ENCODE measurements at regions not wholly inside any gene's neighbourhood (a gene's known extent, or its start where the extent isn't known, plus 50 kb on each side); places are given as distances from the start of the nearest gene placed in this dataset.

DNA sequence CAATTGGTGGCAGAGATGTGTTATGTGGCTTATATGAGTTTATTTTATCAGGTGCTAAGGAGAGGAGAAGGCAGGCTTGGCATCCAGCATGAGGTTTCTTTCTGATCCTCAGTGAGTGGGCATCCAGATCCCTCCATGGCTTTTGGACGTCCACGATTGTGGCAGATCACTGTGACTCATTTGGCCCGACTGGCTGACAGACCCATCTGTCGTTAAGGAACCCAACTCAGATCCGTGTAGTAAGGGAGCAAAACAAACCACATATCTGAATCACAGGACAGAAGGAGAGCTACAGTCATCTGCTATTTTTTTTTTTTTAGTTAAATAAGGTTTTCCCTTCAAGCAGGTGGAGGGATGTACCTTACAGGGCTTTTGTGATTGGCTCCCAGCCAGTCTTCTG lies 197.0 kb upstream of the KCNH8 start:
- H2AFZ ChIP-seq (ENCODE audit: low read depth, low read length) = no peak overlapping the region
- POLR2A ChIA-PET = no interaction called here
- FAIRE-seq (no peak), ATAC-seq (no peak), DNase-seq (ENCODE audit: extremely low read depth in 1 of 4, low spot score in 3 of 4) (no peak)
- no peaks in the 10 kb centered on the region for H3K36me3 ChIP-seq (ENCODE audit: control insufficient read depth, insufficient read depth, low read length)
- H3K4me1 ChIP-seq (replicated peaks in 1 of 2; ENCODE audit: control insufficient read depth in 2 of 2, insufficient read depth in 2 of 2, low read length in 2 of 2) = no peaks in the 10 kb centered on the region
- no peak overlapping the region for H3K4me3 ChIP-seq
- H3K79me2 ChIP-seq (ENCODE audit: control insufficient read depth, insufficient read depth, low read length) = no peaks in the 10 kb centered on the region
- no peak overlapping the region for H3K27ac ChIP-seq (ENCODE audit: extremely low read depth, low read depth, low read length)
- H4K20me1 ChIP-seq (replicated peaks; ENCODE audit: control insufficient read depth, insufficient read depth, low read length) = no peaks in the 10 kb centered on the region
- CTCF ChIA-PET (ENCODE audit: low intra/inter-chr PET ratio) = no interaction called here
- no peaks in the 10 kb centered on the region for H3K9me1 ChIP-seq (ENCODE audit: control insufficient read depth, insufficient read depth, low read length)
- WGBS (ENCODE audit: insufficient coverage, low coverage, missing lambda C conversion rate) = 1% methylated on average over 5 of the region's 5 CpGs
- intact Hi-C loops (cut with micrococcal nuclease) (no loop called here), in situ Hi-C loops (cut with MboI) (no loop called here)
- H3K27me3 ChIP-seq (ENCODE audit: control insufficient read depth in 2 of 2, insufficient read depth in 2 of 2, low read length in 2 of 2) = no peaks in the 10 kb centered on the region
- H3K9ac ChIP-seq (ENCODE audit: insufficient read depth in 1 of 2, low read depth in 2 of 2, low read length in 2 of 2) = no peak overlapping the region
- H3K9me3 ChIP-seq (replicated peaks; ENCODE audit: control insufficient read depth, insufficient read depth, low read depth, low read length) = no peaks in the 10 kb centered on the region
- TF ChIP-seq ZNF212 (CRISPR knock-in tag; IDR thresholded peaks at IDR 0.05) (no peak), L3MBTL2 (IDR thresholded peaks at IDR 0.05) (no peak), TBL1XR1 (IDR thresholded peaks at IDR 0.05; ENCODE audit: low read length in 2 of 2) (no peak), ZNF445 (CRISPR knock-in tag; IDR thresholded peaks at IDR 0.05; ENCODE audit: low read depth) (no peak), ZNF224 (CRISPR knock-in tag; IDR thresholded peaks at IDR 0.05) (no peak), EHMT2 (IDR thresholded peaks at IDR 0.05) (no peak), ZNF431 (CRISPR knock-in tag; IDR thresholded peaks at IDR 0.05) (no peak), PBX2 (CRISPR knock-in tag; IDR thresholded peaks at IDR 0.05; ENCODE audit: low read depth) (no peak), PBX2 (tag; conservative IDR thresholded peaks at IDR 0.05; ENCODE audit: low read depth) (no peak), ZNF583 (CRISPR knock-in tag; IDR thresholded peaks at IDR 0.05) (no peak), BCOR (IDR thresholded peaks at IDR 0.05) (no peak), ZEB2 (IDR thresholded peaks at IDR 0.05) (no peak), EP400 (IDR thresholded peaks at IDR 0.05) (no peak), CBX5 (IDR thresholded peaks at IDR 0.05; ENCODE audit: borderline replicate concordance, low read depth) (no peak), ARID2 (IDR thresholded peaks at IDR 0.05) (no peak), ZNF551 (CRISPR knock-in tag; IDR thresholded peaks at IDR 0.05) (no peak), MBD1 (CRISPR knock-in tag; IDR thresholded peaks at IDR 0.05) (no peak), ZNF140 (CRISPR knock-in tag; IDR thresholded peaks at IDR 0.05) (no peak), SIX5 (IDR thresholded peaks at IDR 0.05; ENCODE audit: borderline replicate concordance in 1 of 2, insufficient read depth in 1 of 2, low read depth in 1 of 2, low read length in 2 of 2) (no peak), ZNF354B (CRISPR knock-in tag; IDR thresholded peaks at IDR 0.05) (no peak)
- no peak overlapping the region for H3K4me2 ChIP-seq (ENCODE audit: insufficient read depth, low read length)
- BruUV-seq (replicated peaks) = no TSS peak

Data from K562 (cell line).